GM13977 (cell line): ENCODE measurements at regions not wholly inside any gene's neighbourhood (a gene's known extent, or its start where the extent isn't known, plus 50 kb on each side); places are given as distances from the start of the nearest gene placed in this dataset.

Experiments used
- DNase-seq: peaks from one replicate; pipeline ENCODE4 v3.0.0; 2012; ENCODE audit warnings: low spot score
- in situ Hi-C: fragments of 300-500 bp; cut with MboI; formaldehyde crosslinking; loops from one replicate; pipeline ENCODE4 v1.12.0; 2022; ENCODE audit warnings: low sequenced_read_pairs, low pct_unique_long_range_greater_than_20kb, mixed read lengths, inconsistent platforms; ENCODE audit not compliant: unreplicated experiment
- TF ChIP-seq, protein P1 (sequence below): IDR thresholded peaks from 2 replicates; pipeline ENCODE4 v1.5.1; 2012; ENCODE audit warnings: mild to moderate bottlenecking, control low read depth; ENCODE audit not compliant: insufficient read depth; ENCODE audit errors: extremely low read depth, missing control alignments

DNA sequence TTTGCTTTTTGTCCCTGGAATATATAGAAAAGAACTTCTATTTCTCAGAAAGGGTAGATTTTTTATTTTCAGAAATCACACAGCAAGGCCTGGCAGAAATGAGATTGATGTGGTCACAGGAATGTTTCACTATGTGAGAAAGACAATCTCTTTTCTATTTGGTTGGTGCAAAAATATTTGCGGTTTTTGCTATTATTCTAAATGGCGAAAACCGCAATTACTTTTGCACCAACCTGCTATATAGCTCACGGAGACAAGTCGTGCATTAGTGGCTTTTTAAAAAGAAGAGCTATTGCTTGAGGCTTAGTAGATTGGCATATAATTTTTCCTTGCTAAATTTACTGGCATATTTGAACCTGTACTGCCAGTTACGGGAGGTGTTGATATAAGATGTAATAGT, 100.4 kb downstream of the ITM2A start:
- TF ChIP-seq, protein P1, sequence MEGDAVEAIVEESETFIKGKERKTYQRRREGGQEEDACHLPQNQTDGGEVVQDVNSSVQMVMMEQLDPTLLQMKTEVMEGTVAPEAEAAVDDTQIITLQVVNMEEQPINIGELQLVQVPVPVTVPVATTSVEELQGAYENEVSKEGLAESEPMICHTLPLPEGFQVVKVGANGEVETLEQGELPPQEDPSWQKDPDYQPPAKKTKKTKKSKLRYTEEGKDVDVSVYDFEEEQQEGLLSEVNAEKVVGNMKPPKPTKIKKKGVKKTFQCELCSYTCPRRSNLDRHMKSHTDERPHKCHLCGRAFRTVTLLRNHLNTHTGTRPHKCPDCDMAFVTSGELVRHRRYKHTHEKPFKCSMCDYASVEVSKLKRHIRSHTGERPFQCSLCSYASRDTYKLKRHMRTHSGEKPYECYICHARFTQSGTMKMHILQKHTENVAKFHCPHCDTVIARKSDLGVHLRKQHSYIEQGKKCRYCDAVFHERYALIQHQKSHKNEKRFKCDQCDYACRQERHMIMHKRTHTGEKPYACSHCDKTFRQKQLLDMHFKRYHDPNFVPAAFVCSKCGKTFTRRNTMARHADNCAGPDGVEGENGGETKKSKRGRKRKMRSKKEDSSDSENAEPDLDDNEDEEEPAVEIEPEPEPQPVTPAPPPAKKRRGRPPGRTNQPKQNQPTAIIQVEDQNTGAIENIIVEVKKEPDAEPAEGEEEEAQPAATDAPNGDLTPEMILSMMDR = no peak
- in situ Hi-C loops = loop anchor here (10.0 to 25.0 kb wide), 2 partner anchors 122 to 304 kb away; partner anchors contain the start of gene GPR174
- no peak for DNase-seq

DNA sequence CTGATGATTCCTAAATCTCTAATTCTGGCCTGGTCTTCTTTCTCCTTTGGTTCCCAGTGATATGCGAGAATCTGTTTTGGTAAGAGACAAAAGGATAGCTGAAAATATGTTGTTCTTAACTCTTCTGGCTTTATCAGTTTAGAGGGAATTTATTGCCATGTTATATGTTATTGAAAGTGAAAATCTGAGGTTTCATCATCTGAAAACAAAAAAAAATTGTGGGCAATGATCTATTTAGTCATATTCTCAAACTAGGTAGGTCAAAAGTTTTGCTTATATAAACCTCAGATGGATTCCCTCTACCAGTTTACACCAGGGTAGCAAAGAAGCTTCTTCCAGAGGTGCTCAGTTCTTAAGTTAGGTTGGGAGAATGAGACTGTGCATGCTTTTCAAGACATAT, 103.6 kb downstream of the ITM2A start:
- in situ Hi-C loops = loop anchor here (10.0 to 25.0 kb wide), 2 partner anchors 119 to 301 kb away; partner anchors contain the start of gene GPR174
- TF ChIP-seq, protein P1 = no peak
- DNase-seq = no peak

DNA sequence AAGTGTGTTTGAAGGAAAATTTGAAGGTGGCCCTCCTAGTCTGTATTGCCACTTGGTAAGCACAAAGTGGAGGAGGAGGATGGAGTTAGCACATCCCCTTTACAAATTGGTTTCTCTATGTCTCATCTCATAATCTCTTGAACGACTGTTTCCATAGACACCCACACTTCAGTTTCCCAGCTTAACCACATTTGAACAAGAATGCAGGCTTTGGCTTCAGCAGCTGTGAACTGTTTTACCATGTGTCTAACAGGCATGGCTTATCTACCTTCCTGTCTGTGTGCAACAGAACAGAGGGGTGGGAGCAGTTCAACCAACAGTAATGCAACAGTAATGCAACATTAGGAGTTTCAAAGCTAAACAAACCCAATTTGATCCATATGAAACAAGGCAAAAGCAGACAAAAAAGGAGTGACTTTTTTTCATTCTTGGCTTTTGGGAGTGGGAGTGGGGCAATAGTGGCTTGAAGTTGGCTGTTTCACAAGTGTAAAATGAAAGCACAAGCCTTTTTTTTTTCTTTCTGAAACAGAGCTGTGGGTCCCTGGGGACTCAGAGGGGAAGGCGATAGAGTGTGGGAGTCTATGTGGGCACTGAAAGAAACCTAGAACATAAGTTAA, 108.0 kb downstream of the ITM2A start:
- TF ChIP-seq, protein P1 = no peak
- in situ Hi-C loops = loop anchor here (25.0 kb wide), 1 partner anchor 297 kb away; no protein-coding TSS in a partner anchor
- peak; percentile 20 for DNase-seq

DNA sequence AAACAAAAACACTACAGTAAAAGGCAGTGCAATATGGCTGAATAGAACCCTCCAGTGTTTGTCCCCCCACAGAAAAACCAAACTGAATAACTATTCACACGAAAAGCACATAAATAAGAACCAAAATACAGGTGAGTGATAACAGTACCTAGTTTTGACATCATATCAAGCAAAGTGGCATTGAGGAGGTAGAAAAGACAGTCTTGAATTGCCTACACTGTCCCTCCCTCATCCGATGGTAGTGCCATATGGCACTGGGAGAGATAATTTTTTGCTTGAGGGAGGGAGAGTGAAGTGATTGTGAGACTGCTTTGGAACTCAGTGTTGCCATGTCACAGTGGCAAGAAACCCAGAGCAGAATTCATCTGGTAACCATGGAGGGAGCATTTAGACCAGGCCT, 99.2 kb downstream of the GPR174 start:
- TF ChIP-seq, protein P1 = no peak
- DNase-seq = no peak
- in situ Hi-C loops = no loop called here

DNA sequence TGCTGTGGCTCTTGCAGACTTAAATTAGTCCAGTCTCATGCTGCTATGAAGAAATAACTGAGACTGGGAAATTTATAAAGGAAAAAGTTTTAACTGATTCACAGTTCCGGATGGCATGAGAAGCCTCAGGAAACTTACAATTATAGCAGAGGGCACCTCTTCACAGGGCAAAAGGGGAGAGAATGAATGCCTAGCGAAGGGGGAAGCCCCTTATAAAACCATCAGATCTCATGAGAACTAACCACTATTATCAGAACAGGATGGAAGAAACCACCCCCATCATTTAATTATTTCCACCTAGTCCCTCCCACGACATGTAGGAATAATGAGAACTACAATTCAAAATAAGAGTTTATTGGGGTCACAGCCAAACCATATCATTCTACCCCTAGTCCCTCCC, 91.4 kb downstream of the GPR174 start:
- TF ChIP-seq, protein P1 = no peak
- in situ Hi-C loops = no loop called here
- DNase-seq = no peak

DNA sequence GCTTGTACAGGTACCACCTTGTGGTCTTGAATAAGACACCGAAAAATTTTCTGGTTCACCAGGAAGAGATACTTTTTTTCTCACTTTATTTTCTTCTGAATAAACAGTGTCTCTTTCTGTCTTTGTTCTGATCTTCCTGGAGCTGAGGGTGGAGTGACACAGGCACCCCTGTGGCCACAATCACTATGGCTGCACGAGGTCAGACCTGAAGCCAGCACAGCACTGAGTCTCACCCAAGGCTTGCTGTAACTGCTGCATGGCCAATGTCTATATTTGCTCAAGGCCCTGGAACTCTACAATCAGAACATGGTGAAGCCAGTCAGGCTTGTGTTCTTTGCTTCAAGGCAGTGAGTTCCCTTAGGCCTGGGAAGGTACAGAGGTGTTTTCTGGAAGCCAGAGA, 87.2 kb downstream of the GPR174 start:
- in situ Hi-C loops = no loop called here
- TF ChIP-seq, protein P1 = no peak
- no peak for DNase-seq
